ENCODE measurements at regions not wholly inside any gene's neighbourhood (a gene's known extent, or its start where the extent isn't known, plus 50 kb on each side); places are given as distances from the start of the nearest gene placed in this dataset.

GRCh38 chr18:77762642-77763041, 513.0 kb downstream of the GALR1 start:
- no peak for TF ChIP-seq CTCF (IDR thresholded peaks at IDR 0.05; ENCODE audit: control extremely low read depth, extremely low read depth, low read depth, missing control alignments)
- ChIA-PET POLR2A (no interaction called here), CTCF (interaction anchor here (0.8 kb wide), 1 partner anchor 12 kb away, joined by 3 read pairs; no protein-coding TSS in a partner anchor)
- DNase-seq (ENCODE audit: extremely low spot score) = no peak

- TF ChIP-seq CTCF (IDR thresholded peaks at IDR 0.05; ENCODE audit: control extremely low read depth, extremely low read depth, low read depth, missing control alignments) = no peak
- ChIA-PET POLR2A (no interaction called here), CTCF (no interaction called here)
- no peak for DNase-seq (ENCODE audit: extremely low spot score)
Observed at GRCh38 chr18:77763530-77764145, 514.0 kb downstream of the GALR1 start.

GRCh38 chr18:77765468-77765867, 515.8 kb downstream of the GALR1 start:
- TF ChIP-seq CTCF (IDR thresholded peaks at IDR 0.05; ENCODE audit: control extremely low read depth, extremely low read depth, low read depth, missing control alignments) = peak; percentile 41
- CTCF ChIA-PET = no interaction called here
- POLR2A ChIA-PET = no interaction called here
- no peak for DNase-seq (ENCODE audit: extremely low spot score)

- TF ChIP-seq CTCF (IDR thresholded peaks at IDR 0.05; ENCODE audit: control extremely low read depth, extremely low read depth, low read depth, missing control alignments) = no peak
- no peak for DNase-seq (ENCODE audit: extremely low spot score)
- CTCF ChIA-PET = no interaction called here
- POLR2A ChIA-PET = no interaction called here
Observed at GRCh38 chr18:77766421-77766820, 516.8 kb downstream of the GALR1 start.

GRCh38 chr18:77772177-77772576, 522.5 kb downstream of the GALR1 start:
- TF ChIP-seq CTCF (IDR thresholded peaks at IDR 0.05; ENCODE audit: control extremely low read depth, extremely low read depth, low read depth, missing control alignments) = no peak
- ChIA-PET POLR2A (no interaction called here), CTCF (no interaction called here)
- no peak for DNase-seq (ENCODE audit: extremely low spot score)

- ChIA-PET CTCF (no interaction called here), POLR2A (no interaction called here)
- no peak for TF ChIP-seq CTCF (IDR thresholded peaks at IDR 0.05; ENCODE audit: control extremely low read depth, extremely low read depth, low read depth, missing control alignments)
- DNase-seq (ENCODE audit: extremely low spot score) = no peak
Observed at GRCh38 chr18:77776104-77776503, 526.5 kb downstream of the GALR1 start.

Data from GM10248 (cell line).